Osteoblast (primary cell): ENCODE measurements at regions not wholly inside any gene's neighbourhood (a gene's known extent, or its start where the extent isn't known, plus 50 kb on each side); places are given as distances from the start of the nearest gene placed in this dataset.

Experiments
- DNase-seq: peaks from one replicate; pipeline ENCODE4 v3.0.0; 2011; ENCODE audit warnings: low spot score, mixed read lengths; ENCODE audit not compliant: insufficient read length; ENCODE audit errors: missing footprints
- H2AFZ ChIP-seq: 2 replicates; pipeline ENCODE4 v1.6.0; 2011; ENCODE audit warnings: mild to moderate bottlenecking, low read length
- H3K27ac ChIP-seq: 2 replicates; pipeline ENCODE4 v1.5.1; 2011; ENCODE audit warnings: mild to moderate bottlenecking, low read depth, low read length, moderate library complexity
- H3K27me3 ChIP-seq: 2 replicates; pipeline ENCODE4 v1.6.0; 2012; ENCODE audit warnings: mild to moderate bottlenecking, control low read depth, inconsistent platforms, low read length, moderate library complexity; ENCODE audit not compliant: insufficient read depth
- H3K36me3 ChIP-seq: 2 replicates; pipeline ENCODE4 v1.5.1; 2011; ENCODE audit warnings: mild to moderate bottlenecking, low read length, control low read depth, moderate library complexity; ENCODE audit not compliant: insufficient read depth
- H3K4me1 ChIP-seq: 2 replicates; pipeline ENCODE4 v1.5.1; 2011; ENCODE audit warnings: mild to moderate bottlenecking, low read length, control low read depth, moderate library complexity; ENCODE audit not compliant: insufficient read depth
- H3K4me2 ChIP-seq: 2 replicates; pipeline ENCODE4 v1.6.0; 2011; ENCODE audit warnings: mild to moderate bottlenecking, low read length; ENCODE audit not compliant: insufficient read depth
- H3K4me3 ChIP-seq: fragments of 200-600 bp; sonication (generic); 3 replicates; pipeline ENCODE4 v1.5.1; 2012; ENCODE audit warnings: mild to moderate bottlenecking, low read length, inconsistent platforms; ENCODE audit not compliant: insufficient read depth
- H3K79me2 ChIP-seq: 2 replicates; pipeline ENCODE4 v1.6.0; 2012; ENCODE audit warnings: mild to moderate bottlenecking, low read length, control low read depth, inconsistent platforms; ENCODE audit not compliant: insufficient read depth
- H3K9me3 ChIP-seq: 2 replicates; pipeline ENCODE4 v1.5.1; 2011; ENCODE audit warnings: low read depth, low read length, control low read depth
- H4K20me1 ChIP-seq: 2 replicates; pipeline ENCODE4 v1.6.0; 2012; ENCODE audit warnings: mild to moderate bottlenecking, low read length, control low read depth; ENCODE audit not compliant: insufficient read depth
- CTCF ChIP-seq: IDR thresholded peaks from 2 replicates; pipeline ENCODE4 v1.5.1; 2011; ENCODE audit warnings: mild to moderate bottlenecking, low read depth, low read length, moderate library complexity; ENCODE audit errors: extremely low read depth

GRCh38 chr15:85312929-85313331 lies 67.5 kb upstream of the AKAP13 start:
- Histone ChIP-seq H3K4me3 (no peak overlapping the region), H3K27ac (peak overlapping the region; percentile 15), H2AFZ (peak overlapping the region; percentile 64), H3K27me3 (no peaks in the 10 kb centered on the region), H3K4me2 (peak overlapping the region; percentile 41), H3K79me2 (no peaks in the 10 kb centered on the region), H3K4me1 (peaks cover 30% of the 10 kb centered on the region), H3K36me3 (no peaks in the 10 kb centered on the region), H3K9me3 (no peaks in the 10 kb centered on the region), H4K20me1 (no peaks in the 10 kb centered on the region)
- TF ChIP-seq CTCF = peak; percentile 32
- peak; percentile 77 for DNase-seq

GRCh38 chr15:85313339-85313738 lies 67.1 kb upstream of the AKAP13 start:
- DNase-seq = no peak
- TF ChIP-seq CTCF = no peak
- Histone ChIP-seq H3K4me3 (no peak overlapping the region), H4K20me1 (no peaks in the 10 kb centered on the region), H3K79me2 (no peaks in the 10 kb centered on the region), H3K4me1 (peaks cover 33% of the 10 kb centered on the region), H3K36me3 (no peaks in the 10 kb centered on the region), H3K4me2 (peak overlapping the region; percentile 41), H3K27me3 (no peaks in the 10 kb centered on the region), H3K9me3 (no peaks in the 10 kb centered on the region), H2AFZ (peak overlapping the region; percentile 64), H3K27ac (peak overlapping the region; percentile 3)

GRCh38 chr15:85314146-85314545 lies 66.3 kb upstream of the AKAP13 start:
- no peak for DNase-seq

GRCh38 chr15:85314633-85315032 lies 65.8 kb upstream of the AKAP13 start:
- H3K36me3 ChIP-seq = no peaks in the 10 kb centered on the region
- H3K9me3 ChIP-seq = no peaks in the 10 kb centered on the region
- no peaks in the 10 kb centered on the region for H3K79me2 ChIP-seq
- no peak overlapping the region for H3K4me3 ChIP-seq
- H3K27me3 ChIP-seq = no peaks in the 10 kb centered on the region
- H3K4me2 ChIP-seq = no peak overlapping the region
- TF ChIP-seq CTCF = no peak
- no peak overlapping the region for H2AFZ ChIP-seq
- H3K4me1 ChIP-seq = peaks cover 39% of the 10 kb centered on the region
- H3K27ac ChIP-seq = no peak overlapping the region
- H4K20me1 ChIP-seq = no peaks in the 10 kb centered on the region
- no peak for DNase-seq

More at GRCh38 chr15:85314146-85314545, 66.3 kb upstream of the AKAP13 start:
- H3K4me3 ChIP-seq = no peak overlapping the region
- no peaks in the 10 kb centered on the region for H3K9me3 ChIP-seq
- H4K20me1 ChIP-seq = no peaks in the 10 kb centered on the region
- no peaks in the 10 kb centered on the region for H3K79me2 ChIP-seq
- no peak overlapping the region for H3K4me2 ChIP-seq
- no peak overlapping the region for H3K27ac ChIP-seq
- H3K36me3 ChIP-seq = no peaks in the 10 kb centered on the region
- H2AFZ ChIP-seq = no peak overlapping the region
- peaks cover 39% of the 10 kb centered on the region for H3K4me1 ChIP-seq
- no peak for TF ChIP-seq CTCF
- H3K27me3 ChIP-seq = no peaks in the 10 kb centered on the region
